DMS53 treated with DMSO at 0.1 percent for 48 hours (cell line): ENCODE measurements at regions not wholly inside any gene's neighbourhood (a gene's known extent, or its start where the extent isn't known, plus 50 kb on each side); places are given as distances from the start of the nearest gene placed in this dataset.

ENCODE experiments used
- DNase-seq: peaks from one replicate; lab custom pipeline; 2025; ENCODE audit not compliant: unreplicated experiment; lab: John Stamatoyannopoulos, UW

DNA sequence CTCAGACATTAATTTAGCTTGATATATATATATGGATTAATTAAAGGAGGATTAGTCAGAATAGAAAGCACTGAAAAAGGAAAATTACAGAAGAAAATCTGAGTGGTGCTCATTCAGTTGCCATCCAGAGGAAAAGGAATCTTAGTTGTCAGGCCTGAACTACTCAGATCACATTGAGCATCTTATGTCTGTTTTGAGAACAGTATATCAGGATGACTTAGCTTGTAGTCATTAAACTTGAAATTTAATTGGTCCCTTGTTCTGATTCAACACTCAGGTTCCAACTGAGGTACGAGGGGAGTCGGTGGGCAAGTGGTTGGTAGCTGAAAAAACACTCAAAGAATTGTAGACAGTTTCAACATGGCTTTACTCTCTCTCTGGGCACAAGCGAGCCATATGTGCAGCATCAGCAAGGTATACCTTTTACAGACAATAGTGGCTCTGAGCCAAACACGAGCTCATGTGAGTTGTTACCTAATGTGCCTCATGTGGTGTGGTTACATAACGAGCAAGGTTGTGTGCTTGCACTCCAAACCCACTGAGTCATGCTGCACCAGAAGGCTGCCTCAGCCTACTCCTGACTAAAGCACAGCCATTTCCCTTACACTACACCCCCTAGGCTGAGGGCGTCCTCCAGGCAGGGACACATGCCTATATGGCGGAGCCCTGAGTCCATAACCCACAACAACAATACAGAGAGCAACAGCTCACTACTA lies 73.0 kb upstream of the HMGN3 start:
- DNase-seq: peak; percentile 26

- DNase-seq: no peak
Observed at GRCh38 chr6:79305020-79305419, 70.5 kb upstream of the HMGN3 start.

- DNase-seq: no peak
Observed at GRCh38 chr6:79302341-79302740, 67.9 kb upstream of the HMGN3 start.

DNA sequence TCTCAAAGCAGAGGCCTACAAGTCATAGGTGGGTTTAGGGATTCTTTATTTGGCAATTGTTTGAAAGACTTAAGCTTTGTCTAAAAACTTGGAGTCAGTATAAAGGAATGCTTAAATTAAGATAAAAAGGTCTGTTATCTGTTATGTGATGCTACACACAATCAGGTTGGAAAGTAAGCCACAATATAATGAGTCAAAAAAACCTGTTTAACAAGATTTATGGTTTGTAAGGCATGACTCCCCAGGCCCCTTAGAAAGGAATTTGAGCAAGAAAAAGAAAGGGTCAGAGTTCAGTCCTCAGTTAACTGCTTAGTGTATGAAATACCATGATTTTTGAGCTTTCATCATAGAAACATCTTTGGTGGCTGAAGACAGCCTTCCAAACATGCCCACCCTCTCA lies 66.8 kb upstream of the HMGN3 start:
- peak; percentile 7 for DNase-seq

DNA sequence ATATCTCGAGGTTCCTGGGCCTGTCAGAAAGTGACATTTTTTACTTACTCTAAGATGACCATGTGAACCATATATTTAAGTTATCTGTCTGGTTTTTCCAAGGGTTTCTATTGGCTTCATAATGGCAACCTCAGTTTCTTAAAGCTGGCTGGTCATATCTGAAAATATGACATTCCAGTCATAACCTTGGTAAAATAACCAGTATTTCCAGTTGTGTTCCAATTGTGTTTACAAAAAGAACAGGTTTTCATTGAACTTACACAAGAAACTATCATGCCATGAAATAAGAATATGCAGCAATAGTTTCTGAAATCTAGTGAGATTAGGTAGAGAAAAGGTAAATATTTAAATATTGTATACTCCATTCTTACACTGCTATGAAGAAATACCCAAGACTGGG lies 61.7 kb upstream of the HMGN3 start:
- no peak for DNase-seq
